ENCODE measurements at regions not wholly inside any gene's neighbourhood (a gene's known extent, or its start where the extent isn't known, plus 50 kb on each side); places are given as distances from the start of the nearest gene placed in this dataset.
"Not testable (repeated sequence)": the region's sequence is repeated elsewhere in the genome, so short reads cannot be mapped to it uniquely, and the experiment has no call there.

DNA sequence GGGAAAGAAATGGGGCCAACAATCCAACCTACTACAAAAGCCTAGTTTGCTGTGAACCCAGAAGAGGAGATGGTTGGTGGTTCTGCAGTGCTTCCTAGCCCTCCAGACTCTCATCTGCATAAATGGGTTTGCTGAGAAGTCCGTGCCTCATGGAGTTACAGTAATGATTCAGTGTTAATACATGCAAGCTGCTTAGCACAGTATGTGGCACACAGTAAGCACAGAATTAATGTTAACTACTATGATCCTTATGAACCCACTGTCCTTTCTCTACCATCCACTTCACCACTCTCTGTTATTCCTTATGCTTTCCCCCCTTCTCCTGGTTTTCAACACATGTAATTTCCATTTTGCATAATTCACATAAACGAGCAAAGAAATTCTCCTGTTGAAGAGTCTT lies 100.0 kb downstream of the ACTBL2 start:
- TF ChIP-seq, protein P1, sequence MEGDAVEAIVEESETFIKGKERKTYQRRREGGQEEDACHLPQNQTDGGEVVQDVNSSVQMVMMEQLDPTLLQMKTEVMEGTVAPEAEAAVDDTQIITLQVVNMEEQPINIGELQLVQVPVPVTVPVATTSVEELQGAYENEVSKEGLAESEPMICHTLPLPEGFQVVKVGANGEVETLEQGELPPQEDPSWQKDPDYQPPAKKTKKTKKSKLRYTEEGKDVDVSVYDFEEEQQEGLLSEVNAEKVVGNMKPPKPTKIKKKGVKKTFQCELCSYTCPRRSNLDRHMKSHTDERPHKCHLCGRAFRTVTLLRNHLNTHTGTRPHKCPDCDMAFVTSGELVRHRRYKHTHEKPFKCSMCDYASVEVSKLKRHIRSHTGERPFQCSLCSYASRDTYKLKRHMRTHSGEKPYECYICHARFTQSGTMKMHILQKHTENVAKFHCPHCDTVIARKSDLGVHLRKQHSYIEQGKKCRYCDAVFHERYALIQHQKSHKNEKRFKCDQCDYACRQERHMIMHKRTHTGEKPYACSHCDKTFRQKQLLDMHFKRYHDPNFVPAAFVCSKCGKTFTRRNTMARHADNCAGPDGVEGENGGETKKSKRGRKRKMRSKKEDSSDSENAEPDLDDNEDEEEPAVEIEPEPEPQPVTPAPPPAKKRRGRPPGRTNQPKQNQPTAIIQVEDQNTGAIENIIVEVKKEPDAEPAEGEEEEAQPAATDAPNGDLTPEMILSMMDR (conservative IDR thresholded peaks at IDR 0.05; ENCODE audit: low read depth, low read length) = no peak
- DNase-seq (ENCODE audit: low read depth) = no peak
- no peak overlapping the region for H3K4me3 ChIP-seq (ENCODE audit: low read depth, low read length)

DNA sequence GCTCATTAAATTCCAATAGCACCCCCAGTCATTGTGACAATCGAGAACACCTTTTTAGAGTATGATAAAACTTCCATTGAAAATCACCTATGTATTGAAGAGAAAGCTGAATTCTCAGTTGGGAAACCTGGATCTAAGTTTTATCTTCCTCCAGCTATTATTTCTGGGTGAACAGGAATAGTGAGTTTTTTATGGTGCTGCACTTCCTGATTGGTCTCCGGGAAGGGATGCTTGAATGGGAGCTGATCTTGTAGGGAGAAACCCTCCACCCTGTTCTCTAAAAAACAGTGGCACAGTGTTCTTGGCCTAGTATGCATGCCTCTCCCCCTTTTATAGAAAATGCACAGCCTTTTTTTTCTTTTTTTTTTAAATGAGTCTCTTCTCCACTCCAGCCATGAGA lies 112.2 kb downstream of the ACTBL2 start:
- DNase-seq (ENCODE audit: low read depth) = no peak
- TF ChIP-seq, protein P1 (conservative IDR thresholded peaks at IDR 0.05; ENCODE audit: low read depth, low read length) = no peak
- H3K4me3 ChIP-seq (ENCODE audit: low read depth, low read length) = no peak overlapping the region

GRCh38 chr5:57368010-57368409 lies 114.6 kb downstream of the ACTBL2 start:
- peak; percentile 11 for DNase-seq (ENCODE audit: low read depth)
- H3K4me3 ChIP-seq (ENCODE audit: low read depth, low read length) = no peak overlapping the region
- TF ChIP-seq, protein P1 (conservative IDR thresholded peaks at IDR 0.05; ENCODE audit: low read depth, low read length) = no peak

DNA sequence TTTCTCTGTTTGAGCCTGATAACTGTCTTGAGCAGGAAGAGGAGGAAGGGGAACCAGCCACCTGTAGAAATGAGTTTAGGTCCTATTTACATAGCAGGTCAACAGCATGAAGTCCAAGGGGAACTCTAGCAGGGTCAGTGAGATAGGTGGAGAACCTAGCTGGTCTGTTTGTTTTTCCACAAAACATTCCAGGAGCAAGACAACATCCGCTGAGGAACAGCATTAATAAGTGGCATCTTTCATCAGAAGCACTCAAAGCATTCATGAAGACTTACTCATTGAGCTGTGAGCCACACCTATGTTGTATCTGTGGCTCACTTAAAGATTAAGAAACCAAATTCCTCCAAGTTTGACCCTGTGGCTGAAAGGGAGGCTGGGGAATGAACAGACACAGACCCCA lies 115.9 kb downstream of the ACTBL2 start:
- TF ChIP-seq, protein P1 (conservative IDR thresholded peaks at IDR 0.05; ENCODE audit: low read depth, low read length) = no peak
- peak; percentile 39 for DNase-seq (ENCODE audit: low read depth)
- H3K4me3 ChIP-seq (ENCODE audit: low read depth, low read length) = no peak overlapping the region

DNA sequence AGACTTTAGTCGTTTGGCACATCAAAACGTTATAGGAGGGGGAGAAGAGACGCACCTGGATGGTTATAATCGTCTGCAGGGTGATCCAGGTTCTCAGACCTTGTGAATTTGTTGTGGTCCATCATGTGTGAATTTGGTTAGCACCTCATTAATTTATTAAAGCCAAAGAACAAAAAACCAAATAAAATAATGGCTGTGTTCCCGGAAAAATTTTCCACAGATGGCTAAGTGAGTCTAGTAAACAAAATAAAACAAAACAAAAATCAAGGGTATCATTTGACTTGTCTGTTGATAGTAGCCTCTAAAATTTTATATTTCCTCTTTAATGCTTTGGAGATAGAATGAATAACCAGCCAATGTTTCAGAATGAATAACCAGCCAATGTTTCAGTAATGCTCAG lies 119.7 kb downstream of the ACTBL2 start:
- TF ChIP-seq, protein P1 (conservative IDR thresholded peaks at IDR 0.05; ENCODE audit: low read depth, low read length) = no peak

DNA sequence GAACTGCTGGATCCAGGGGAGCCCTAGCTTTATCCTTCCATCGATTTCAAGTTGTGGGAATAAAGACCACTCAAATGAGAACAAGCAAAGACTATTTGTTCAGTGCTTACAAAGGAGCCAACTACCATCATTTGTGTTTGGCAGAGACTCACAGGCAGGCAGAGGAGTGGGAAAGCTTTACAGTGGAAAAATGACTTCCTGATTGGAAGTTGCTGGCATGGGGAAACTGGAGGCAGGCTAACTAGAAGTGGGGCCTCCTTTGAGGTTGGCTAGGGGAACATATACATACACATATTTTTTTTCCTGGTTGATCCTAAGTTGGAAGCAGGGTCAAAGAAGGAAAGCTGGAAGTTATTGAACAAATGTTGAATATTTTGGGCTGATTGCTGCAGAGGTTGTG lies 121.7 kb downstream of the ACTBL2 start:
- DNase-seq (ENCODE audit: low read depth) = no peak
- no peak overlapping the region for H3K4me3 ChIP-seq (ENCODE audit: low read depth, low read length)
- TF ChIP-seq, protein P1 (conservative IDR thresholded peaks at IDR 0.05; ENCODE audit: low read depth, low read length) = no peak

More for the DNA sequence above, 119.7 kb downstream of the ACTBL2 start:
- DNase-seq (ENCODE audit: low read depth) = no peak
- H3K4me3 ChIP-seq (ENCODE audit: low read depth, low read length) = no peak overlapping the region

DNA sequence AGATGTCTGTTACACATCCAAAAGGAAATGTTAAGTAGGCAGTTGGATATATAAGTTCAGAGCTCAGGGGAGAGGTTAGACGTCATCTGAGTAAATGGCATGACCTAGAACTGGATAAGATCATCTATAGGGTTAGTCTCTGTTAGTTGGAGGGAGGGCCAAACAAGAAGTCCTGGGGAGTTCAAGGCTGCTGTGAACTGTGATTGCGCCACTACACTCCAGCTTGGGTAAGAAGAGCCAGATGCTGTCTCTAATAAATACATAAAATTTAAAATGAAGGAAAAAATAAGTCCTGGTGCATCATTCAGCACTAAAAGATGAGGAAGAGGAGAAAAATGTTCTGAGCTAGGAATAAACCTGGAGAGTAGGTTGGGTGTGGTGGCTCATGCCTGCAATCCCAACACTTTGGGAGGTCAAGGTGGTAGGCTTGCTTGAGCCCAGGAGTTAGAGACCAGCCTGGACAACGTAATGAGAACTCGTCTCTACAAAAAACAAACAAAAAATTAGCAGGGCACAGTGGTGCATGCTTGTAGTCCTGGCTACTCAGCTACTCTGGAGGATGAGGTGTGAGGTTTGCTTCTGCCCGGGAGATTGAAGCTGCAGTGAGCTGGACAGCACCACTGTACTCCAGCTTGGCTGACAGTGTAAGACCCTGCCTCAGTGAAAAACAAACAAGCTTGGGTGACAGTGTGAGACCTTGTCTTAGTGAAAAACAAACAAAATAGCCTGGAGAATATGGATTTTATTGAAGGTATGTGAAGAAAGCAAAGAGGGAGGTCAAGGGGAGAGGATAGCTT lies 123.6 kb downstream of the ACTBL2 start:
- peak; percentile 31 for DNase-seq (ENCODE audit: low read depth)
- TF ChIP-seq, protein P1 (conservative IDR thresholded peaks at IDR 0.05; ENCODE audit: low read depth, low read length) = no peak
- H3K4me3 ChIP-seq (ENCODE audit: low read depth, low read length) = no peak overlapping the region

DNA sequence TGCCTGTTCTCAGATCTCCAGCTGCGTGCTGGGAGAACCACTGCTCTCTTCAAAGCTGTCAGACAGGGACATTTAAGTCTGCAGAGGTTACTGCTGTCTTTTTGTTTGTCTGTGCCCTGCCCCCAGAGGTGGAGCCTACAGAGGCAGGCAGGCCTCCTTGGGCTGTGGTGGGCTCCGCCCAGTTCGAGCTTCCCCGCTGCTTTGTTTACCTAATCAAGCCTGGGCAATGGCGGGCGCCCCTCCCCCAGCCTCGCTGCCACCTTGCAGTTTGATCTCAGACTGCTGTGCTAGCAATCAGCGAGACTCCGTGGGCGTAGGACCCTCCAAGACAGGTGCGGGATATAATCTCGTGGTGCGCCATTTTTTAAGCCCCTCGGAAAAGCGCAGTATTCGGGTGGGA lies 125.8 kb downstream of the ACTBL2 start:
- DNase-seq (ENCODE audit: low read depth); H3K4me3 ChIP-seq (ENCODE audit: low read depth, low read length): not testable (repeated sequence)

Data from choroid plexus epithelial cell (primary cell).